Breast epithelium (tissue), 3 donors: ENCODE measurements at regions not wholly inside any gene's neighbourhood (a gene's known extent, or its start where the extent isn't known, plus 50 kb on each side); places are given as distances from the start of the nearest gene placed in this dataset.
"Not testable (repeated sequence)": the region's sequence is repeated elsewhere in the genome, so short reads cannot be mapped to it uniquely, and the experiment has no call there.

Experiments used
- POLR2A ChIP-seq: fragments of 450-650 bp; IDR thresholded peaks from one replicate; pipeline ENCODE4 v1.6.1; 2016; ENCODE audit warnings: antibody characterized with exemption, mild to moderate bottlenecking, moderate library complexity
- TF ChIP-seq, protein P1 (sequence below), 3 donors: fragments of 450-650 bp; IDR thresholded peaks; one replicate each; pipeline ENCODE4 v1.5.1; 2016 to 2017; ENCODE audit warnings: antibody characterized with exemption in 3 of 3, mild to moderate bottlenecking in 3 of 3, moderate library complexity in 3 of 3

DNA sequence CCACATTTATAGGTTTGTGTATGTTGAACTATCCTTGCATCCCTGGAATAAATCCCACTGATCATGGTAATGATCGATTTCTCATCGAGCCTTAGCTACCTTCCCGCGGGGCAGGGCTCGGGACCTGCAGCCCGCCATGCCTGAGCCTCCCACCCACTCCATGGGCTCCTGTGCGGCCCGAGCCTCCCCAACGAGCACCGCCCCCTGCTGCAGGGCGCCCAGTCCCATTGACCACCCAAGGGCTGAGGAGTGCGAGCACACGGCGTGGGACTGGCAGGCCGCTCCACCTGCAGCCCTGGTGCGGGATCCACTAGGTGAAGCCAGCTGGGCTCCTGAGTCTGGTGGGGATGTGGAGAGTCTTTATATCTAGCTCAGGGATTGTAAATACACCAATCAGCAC is 63.7 kb downstream of the PGRMC1 start:
- TF ChIP-seq, protein P1, sequence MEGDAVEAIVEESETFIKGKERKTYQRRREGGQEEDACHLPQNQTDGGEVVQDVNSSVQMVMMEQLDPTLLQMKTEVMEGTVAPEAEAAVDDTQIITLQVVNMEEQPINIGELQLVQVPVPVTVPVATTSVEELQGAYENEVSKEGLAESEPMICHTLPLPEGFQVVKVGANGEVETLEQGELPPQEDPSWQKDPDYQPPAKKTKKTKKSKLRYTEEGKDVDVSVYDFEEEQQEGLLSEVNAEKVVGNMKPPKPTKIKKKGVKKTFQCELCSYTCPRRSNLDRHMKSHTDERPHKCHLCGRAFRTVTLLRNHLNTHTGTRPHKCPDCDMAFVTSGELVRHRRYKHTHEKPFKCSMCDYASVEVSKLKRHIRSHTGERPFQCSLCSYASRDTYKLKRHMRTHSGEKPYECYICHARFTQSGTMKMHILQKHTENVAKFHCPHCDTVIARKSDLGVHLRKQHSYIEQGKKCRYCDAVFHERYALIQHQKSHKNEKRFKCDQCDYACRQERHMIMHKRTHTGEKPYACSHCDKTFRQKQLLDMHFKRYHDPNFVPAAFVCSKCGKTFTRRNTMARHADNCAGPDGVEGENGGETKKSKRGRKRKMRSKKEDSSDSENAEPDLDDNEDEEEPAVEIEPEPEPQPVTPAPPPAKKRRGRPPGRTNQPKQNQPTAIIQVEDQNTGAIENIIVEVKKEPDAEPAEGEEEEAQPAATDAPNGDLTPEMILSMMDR (IDR thresholded peaks at IDR 0.05) = not testable (repeated sequence)
- not testable (repeated sequence) for TF ChIP-seq POLR2A
